ENCODE measurements at regions not wholly inside any gene's neighbourhood (a gene's known extent, or its start where the extent isn't known, plus 50 kb on each side); places are given as distances from the start of the nearest gene placed in this dataset.
"Not testable (repeated sequence)": the region's sequence is repeated elsewhere in the genome, so short reads cannot be mapped to it uniquely, and the experiment has no call there.

- H3K4me1 ChIP-seq = no peaks in the 10 kb centered on the region
- no peaks in the 10 kb centered on the region for H3K9me3 ChIP-seq (replicated peaks)
- no peak overlapping the region for H3K27ac ChIP-seq
- no peak for DNase-seq
- no peaks in the 10 kb centered on the region for H3K27me3 ChIP-seq
- H3K4me3 ChIP-seq = no peak overlapping the region
- no peaks in the 10 kb centered on the region for H3K36me3 ChIP-seq
These were observed 85.6 kb upstream of the SNX7 start for GRCh38 chr1:98575955-98576354.

DNA sequence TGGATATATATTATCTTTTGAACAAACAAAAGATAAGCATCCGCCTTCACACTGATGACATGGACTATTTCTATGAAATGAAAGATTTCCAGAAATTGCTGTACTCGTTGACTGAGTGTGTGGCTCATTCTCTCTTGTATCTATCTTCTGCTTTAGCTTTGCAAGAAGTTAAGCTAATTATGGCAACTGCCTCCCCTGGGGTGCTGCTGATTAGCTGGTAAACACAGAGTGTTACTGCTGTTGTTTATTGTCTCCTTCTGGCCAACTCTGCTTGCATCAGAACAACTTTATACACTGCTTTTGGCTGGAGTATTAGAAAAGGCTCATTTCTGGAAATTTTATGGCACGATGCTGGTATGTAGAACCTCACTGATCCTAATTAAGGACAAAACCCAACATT lies 95.6 kb upstream of the SNX7 start:
- no peak for DNase-seq
- Histone ChIP-seq H3K4me1 (no peaks in the 10 kb centered on the region), H3K27ac (no peak overlapping the region), H3K27me3 (no peaks in the 10 kb centered on the region), H3K36me3 (no peaks in the 10 kb centered on the region), H3K9me3 (replicated peaks) (no peaks in the 10 kb centered on the region), H3K4me3 (no peak overlapping the region)

- no peaks in the 10 kb centered on the region for H3K36me3 ChIP-seq
- H3K27me3 ChIP-seq = no peaks in the 10 kb centered on the region
- no peak overlapping the region for H3K27ac ChIP-seq
- no peaks in the 10 kb centered on the region for H3K4me1 ChIP-seq
- no peaks in the 10 kb centered on the region for H3K9me3 ChIP-seq (replicated peaks)
- no peak for DNase-seq
- no peak overlapping the region for H3K4me3 ChIP-seq
These were observed 102.2 kb upstream of the SNX7 start for GRCh38 chr1:98559291-98559690.

DNA sequence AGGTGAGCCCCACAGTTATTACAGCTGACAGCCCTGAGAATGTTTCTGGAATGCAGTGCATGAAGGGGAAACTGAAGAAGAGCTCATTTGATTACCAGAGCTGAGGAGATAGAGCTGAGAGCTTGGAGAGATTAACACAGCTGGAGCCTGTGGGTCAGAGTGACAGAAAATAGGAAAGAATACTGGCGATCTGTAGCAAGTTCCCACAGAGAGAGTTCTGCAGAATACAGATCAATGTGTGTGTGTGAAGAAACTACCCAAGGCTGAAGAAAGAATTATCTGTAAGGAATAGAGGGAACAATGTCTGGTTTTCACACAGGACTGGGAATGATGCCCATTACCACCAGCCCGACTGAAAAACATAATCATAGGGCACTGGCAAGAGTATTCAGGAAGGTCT lies 103.6 kb upstream of the SNX7 start:
- H3K4me1 ChIP-seq = no peaks in the 10 kb centered on the region
- H3K9me3 ChIP-seq (replicated peaks) = no peaks in the 10 kb centered on the region
- peak in 1 of 2 experiments; percentile 4 for DNase-seq
- no peaks in the 10 kb centered on the region for H3K27me3 ChIP-seq
- no peak overlapping the region for H3K27ac ChIP-seq
- no peaks in the 10 kb centered on the region for H3K36me3 ChIP-seq
- H3K4me3 ChIP-seq = no peak overlapping the region

DNA sequence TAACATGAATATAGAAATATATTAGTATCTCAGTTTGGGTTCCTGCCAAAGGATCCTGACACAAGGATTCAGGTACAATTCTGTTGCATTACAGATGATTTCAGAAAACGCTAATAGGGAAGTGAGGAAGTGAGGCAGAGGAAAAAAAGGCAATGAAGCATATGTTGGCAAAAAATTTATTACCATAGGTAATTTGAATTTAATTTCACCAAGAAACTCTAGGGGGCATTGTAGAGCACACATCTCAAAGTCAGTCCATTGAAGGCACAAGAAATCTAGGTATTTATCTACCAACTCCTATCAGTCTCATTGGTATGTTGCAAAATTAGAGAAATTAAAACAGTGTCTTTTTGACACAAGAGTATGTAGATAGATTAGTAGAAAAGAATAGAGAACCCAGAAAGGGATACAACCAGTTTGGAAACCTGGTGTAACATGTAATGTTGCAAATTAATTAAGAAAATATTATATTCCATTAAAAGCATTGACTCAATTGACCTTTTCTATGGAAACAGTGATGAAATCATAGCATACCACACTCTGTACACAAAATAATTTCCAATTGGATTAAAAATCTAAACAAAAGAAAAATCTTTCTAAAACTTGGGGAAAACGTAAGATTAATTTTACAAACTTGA lies 104.9 kb upstream of the SNX7 start:
- H3K4me1 ChIP-seq = no peaks in the 10 kb centered on the region
- H3K27me3 ChIP-seq = no peaks in the 10 kb centered on the region
- H3K9me3 ChIP-seq (replicated peaks) = no peaks in the 10 kb centered on the region
- H3K36me3 ChIP-seq = no peaks in the 10 kb centered on the region
- DNase-seq = peak in 1 of 2 experiments; percentile 48
- H3K4me3 ChIP-seq = no peak overlapping the region
- no peak overlapping the region for H3K27ac ChIP-seq

GRCh38 chr1:98555814-98556213 lies 105.7 kb upstream of the SNX7 start:
- Histone ChIP-seq H3K36me3 (no peaks in the 10 kb centered on the region), H3K27ac (no peak overlapping the region), H3K4me3 (no peak overlapping the region), H3K27me3 (no peaks in the 10 kb centered on the region), H3K9me3 (replicated peaks) (no peaks in the 10 kb centered on the region), H3K4me1 (no peaks in the 10 kb centered on the region)
- DNase-seq = no peak

- H3K36me3 ChIP-seq; H3K27ac ChIP-seq; H3K4me1 ChIP-seq; H3K4me3 ChIP-seq; DNase-seq; H3K27me3 ChIP-seq; H3K9me3 ChIP-seq (replicated peaks): not testable (repeated sequence)
These were observed 108.9 kb upstream of the SNX7 start for GRCh38 chr1:98552576-98553074.

DNA sequence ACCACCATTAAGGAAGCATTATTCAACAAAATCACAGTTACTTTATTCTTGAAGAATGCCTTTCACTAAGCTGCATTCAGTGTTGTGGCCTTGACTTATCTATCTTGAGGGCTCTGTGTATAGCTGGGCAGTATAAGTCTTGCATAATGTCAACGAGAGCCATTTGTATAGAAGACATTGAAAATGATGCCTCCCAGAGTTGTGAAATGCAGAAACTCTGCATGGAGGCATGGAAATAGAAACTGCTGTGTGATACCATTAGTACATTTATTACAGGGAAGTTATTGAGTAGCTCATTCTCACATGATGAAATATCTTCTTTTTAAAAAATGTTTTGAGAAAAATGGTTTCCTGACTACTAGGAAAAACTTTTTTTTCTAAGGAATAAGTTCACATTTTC lies 111.4 kb upstream of the SNX7 start:
- H3K36me3 ChIP-seq = no peaks in the 10 kb centered on the region
- no peaks in the 10 kb centered on the region for H3K27me3 ChIP-seq
- H3K27ac ChIP-seq = no peak overlapping the region
- H3K9me3 ChIP-seq (replicated peaks) = no peaks in the 10 kb centered on the region
- DNase-seq = no peak
- no peak overlapping the region for H3K4me3 ChIP-seq
- no peaks in the 10 kb centered on the region for H3K4me1 ChIP-seq

DNA sequence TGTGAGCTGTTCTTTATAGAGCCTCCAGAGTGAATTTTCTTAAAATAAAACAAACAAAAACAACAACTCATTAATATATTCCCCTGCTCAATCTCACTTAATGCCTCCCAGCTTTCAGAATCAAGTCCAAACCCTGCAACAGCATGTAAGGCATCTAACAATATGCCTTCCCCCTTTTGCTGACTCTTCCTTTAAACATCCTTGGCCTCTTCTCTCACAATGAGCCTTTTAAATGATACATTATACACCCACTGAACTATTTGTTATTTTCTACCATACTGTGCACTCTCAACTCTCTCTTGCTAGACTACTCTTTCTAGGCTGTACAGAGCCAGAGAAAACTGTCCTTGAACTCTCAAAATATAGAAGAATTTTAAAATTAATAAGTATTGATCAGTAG lies 115.2 kb upstream of the SNX7 start:
- Histone ChIP-seq H3K4me1 (no peaks in the 10 kb centered on the region), H3K36me3 (no peaks in the 10 kb centered on the region), H3K27me3 (no peaks in the 10 kb centered on the region), H3K9me3 (replicated peaks) (no peaks in the 10 kb centered on the region), H3K4me3 (no peak overlapping the region), H3K27ac (no peak overlapping the region)
- no peak for DNase-seq

DNA sequence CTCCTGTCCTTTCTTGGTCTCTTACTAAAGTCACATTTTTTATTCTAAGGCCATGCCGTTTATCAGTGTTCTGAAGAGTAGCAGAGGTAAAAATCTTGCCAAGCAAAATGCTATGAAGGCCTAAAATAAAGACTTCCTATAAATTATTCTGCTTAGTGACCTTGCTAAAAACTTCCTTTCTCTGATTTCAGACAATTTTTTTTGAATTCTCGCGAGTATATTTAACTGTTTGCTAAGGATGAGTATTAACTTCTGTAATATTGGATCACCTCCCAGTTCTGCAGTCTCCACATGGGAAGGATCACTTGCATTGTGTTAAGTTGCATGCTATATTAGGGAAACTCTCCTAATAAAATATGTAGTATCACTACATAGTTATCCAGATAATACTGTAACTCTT lies 123.4 kb upstream of the SNX7 start:
- no peak for DNase-seq
- Histone ChIP-seq H3K27ac (no peak overlapping the region), H3K27me3 (no peaks in the 10 kb centered on the region), H3K4me3 (no peak overlapping the region), H3K36me3 (no peaks in the 10 kb centered on the region), H3K9me3 (replicated peaks) (no peaks in the 10 kb centered on the region), H3K4me1 (no peaks in the 10 kb centered on the region)

- Histone ChIP-seq H3K27ac (no peak overlapping the region), H3K27me3 (no peaks in the 10 kb centered on the region), H3K4me1 (no peaks in the 10 kb centered on the region), H3K9me3 (replicated peaks) (no peaks in the 10 kb centered on the region), H3K36me3 (no peaks in the 10 kb centered on the region), H3K4me3 (no peak overlapping the region)
- DNase-seq = no peak
These were observed 138.3 kb upstream of the SNX7 start for GRCh38 chr1:98523256-98523655.

DNA sequence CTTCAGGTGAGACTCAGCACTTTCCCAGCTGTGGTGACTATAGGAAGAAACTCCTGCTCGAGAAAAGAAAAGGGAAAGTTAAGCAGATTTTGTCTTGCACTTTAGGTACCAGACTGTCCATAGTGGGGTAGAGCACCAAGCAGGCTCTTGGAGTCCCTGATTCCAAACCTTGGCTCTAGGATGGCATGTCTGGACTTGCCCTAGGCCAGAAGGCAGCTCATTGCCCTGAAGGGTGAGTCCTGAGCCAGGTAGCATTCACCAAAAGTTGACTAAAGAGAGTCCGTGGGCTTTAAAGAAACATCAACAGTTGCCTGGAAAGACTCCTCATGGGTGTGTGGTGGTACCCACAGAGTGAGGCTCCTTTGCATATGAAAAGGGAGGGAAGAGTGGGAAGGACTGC lies 145.2 kb upstream of the SNX7 start:
- no peak for DNase-seq
- H3K36me3 ChIP-seq = no peaks in the 10 kb centered on the region
- H3K4me1 ChIP-seq = no peaks in the 10 kb centered on the region
- no peak overlapping the region for H3K27ac ChIP-seq
- H3K4me3 ChIP-seq = no peak overlapping the region
- H3K27me3 ChIP-seq = no peaks in the 10 kb centered on the region
- no peaks in the 10 kb centered on the region for H3K9me3 ChIP-seq (replicated peaks)

- Histone ChIP-seq H3K4me3 (no peak overlapping the region), H3K27me3 (no peaks in the 10 kb centered on the region), H3K36me3 (no peaks in the 10 kb centered on the region), H3K4me1 (no peaks in the 10 kb centered on the region), H3K9me3 (replicated peaks) (no peaks in the 10 kb centered on the region), H3K27ac (no peak overlapping the region)
- no peak for DNase-seq
These were observed 145.8 kb upstream of the SNX7 start for GRCh38 chr1:98515744-98516143.

GRCh38 chr1:98512216-98512615 lies 149.3 kb upstream of the SNX7 start:
- not testable (repeated sequence) for H3K27ac ChIP-seq; H3K9me3 ChIP-seq (replicated peaks); H3K4me1 ChIP-seq; H3K36me3 ChIP-seq; H3K4me3 ChIP-seq; H3K27me3 ChIP-seq; DNase-seq

- Histone ChIP-seq H3K27me3 (no peaks in the 10 kb centered on the region), H3K27ac (no peak overlapping the region), H3K9me3 (replicated peaks) (peaks cover 4% of the 10 kb centered on the region), H3K4me3 (no peak overlapping the region), H3K4me1 (no peaks in the 10 kb centered on the region), H3K36me3 (no peaks in the 10 kb centered on the region)
- no peak for DNase-seq
These were observed 157.8 kb upstream of the SNX7 start for GRCh38 chr1:98503771-98504170.

GRCh38 chr1:98502937-98503336 lies 158.6 kb upstream of the SNX7 start:
- no peak for DNase-seq
- H3K4me1 ChIP-seq = no peaks in the 10 kb centered on the region
- peaks cover 4% of the 10 kb centered on the region for H3K9me3 ChIP-seq (replicated peaks)
- no peaks in the 10 kb centered on the region for H3K27me3 ChIP-seq
- H3K27ac ChIP-seq = no peak overlapping the region
- H3K4me3 ChIP-seq = no peak overlapping the region
- H3K36me3 ChIP-seq = no peaks in the 10 kb centered on the region

Measured in SJCRH30 (cell line).